Skin of body (tissue), 1 donor: ENCODE measurements at regions not wholly inside any gene's neighbourhood (a gene's known extent, or its start where the extent isn't known, plus 50 kb on each side); places are given as distances from the start of the nearest gene placed in this dataset.

ENCODE experiments used
- DNase-seq: peaks from one replicate; lab custom pipeline; 2025; lab: John Stamatoyannopoulos, UW

DNA sequence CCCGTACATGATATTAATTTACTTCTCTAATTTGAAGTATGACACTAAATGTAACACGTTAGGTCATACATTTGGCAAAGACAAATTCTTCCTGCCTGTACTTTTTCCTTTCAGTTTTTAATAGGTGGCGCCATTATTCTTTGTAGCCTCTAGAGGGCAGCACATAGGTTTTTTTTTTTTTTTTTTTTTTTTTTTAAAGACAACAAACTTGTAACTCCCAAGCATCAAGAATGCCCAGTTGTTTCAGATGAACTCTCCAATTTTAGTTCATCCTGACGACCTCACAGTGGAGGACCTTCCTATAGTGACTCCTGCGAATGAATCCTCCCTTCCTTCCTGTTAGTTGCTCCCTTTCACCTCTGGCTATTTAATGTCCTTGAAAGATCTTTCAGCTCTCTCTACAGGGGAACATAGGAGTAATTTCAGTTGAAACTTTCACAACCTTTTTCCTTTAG is 139.3 kb upstream of the HDAC9 start:
- peak; percentile 24 for DNase-seq

DNA sequence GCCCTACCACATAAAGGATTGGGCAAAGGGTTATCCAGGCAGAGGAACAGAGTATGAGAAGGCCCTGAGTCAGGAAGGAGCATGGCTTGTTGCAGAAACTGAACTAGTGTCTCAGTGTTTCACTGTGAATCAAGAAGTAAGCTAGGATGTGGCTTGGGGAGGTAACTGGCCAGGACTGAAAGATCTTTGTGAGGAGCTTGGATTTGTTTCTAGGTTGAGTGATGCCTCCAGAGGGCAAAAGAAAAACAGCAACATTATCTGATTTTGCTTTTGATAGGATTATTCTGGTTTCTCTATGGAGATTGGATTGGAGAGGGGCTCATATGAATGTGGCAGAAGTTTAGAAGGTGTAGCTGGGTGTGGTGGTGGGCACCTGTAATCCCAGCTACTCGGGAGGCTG is 137.9 kb upstream of the HDAC9 start:
- no peak for DNase-seq

DNA sequence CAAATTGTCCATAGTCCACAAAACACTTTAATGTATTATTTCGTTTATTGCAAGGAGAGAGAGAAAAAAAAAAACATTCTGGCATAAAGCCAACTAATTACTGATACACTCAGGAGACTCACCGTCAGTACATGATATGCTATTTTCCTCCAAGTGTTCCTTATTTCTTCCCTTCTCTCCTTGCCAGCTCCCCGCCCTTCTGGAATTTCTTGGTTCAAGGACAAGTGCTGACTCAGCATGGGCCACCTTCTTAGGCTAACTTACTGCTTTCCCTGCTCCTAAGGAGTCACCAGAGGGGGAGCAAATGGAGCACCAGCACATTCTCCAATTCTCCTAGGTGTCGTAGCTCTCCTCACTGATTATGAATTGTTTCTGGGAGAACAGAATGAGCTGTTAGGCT is 133.8 kb upstream of the HDAC9 start:
- DNase-seq, result peak; percentile 17

DNA sequence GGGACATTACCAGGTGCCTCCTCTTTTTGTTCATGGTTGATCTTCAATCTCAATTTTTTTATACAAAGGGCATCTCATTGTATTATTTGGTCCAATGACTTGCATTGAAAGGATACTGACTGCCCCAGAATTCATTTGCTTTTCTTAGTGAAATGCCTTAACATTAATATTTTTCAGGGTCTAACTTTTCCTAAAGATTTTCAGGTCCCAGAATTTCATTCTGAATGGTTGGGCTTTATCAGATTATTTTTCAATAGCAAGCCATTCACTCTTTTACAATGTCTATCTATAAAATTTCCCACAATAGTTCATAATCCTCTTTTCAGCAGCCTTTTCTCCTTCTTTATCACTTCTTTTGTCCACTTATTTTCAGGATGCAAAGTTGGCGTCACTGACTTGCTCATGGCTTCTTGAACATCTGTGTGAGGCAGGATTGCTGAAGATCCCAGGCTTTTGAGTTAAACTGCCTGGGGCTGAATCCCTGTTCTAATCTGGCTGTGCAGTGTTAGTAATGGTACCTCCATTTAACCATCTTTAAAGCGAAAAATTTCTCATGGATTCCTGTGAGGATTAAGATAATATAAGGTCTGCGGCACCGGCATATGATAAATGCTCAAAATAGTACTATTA is 131.7 kb upstream of the HDAC9 start:
- DNase-seq, result no peak

DNA sequence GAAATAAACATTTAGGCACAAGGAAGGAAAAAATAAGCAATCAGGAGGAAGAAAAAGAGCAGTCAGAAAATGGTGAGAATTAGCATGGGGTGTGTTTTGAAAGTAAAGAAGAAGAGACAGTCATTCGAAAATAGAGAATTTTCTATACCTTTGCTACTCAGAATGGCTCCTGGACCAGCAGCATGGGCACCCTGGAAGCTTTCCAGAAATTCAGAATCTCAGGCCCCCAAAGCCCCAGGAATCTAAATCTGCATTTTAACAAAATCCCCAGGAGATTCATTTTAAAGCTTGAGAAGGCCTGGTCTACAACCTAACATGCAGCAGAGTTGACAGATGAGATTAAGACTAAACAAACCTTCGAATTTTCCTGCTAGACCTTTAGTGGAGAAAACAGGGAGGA is 131.2 kb upstream of the HDAC9 start:
- DNase-seq, result no peak

DNA sequence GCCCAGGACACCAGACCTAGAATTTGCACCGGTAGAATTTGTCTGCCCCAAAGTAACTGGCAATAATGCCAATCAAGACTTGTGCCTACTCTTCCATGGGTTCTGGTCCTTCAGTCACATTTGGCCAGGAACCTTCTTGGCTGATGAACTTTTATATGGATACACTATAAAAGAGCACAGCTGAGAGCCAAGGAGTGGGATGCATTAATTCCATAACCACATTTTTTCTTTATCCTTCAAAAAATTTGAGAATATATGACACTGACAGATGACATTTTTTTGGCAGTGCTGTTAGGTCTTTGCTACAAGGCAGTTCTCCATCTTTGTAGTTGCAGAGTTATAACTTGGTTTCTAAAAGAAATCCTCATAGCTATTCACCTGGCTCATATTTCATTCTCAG is 129.2 kb upstream of the HDAC9 start:
- DNase-seq, result no peak

DNA sequence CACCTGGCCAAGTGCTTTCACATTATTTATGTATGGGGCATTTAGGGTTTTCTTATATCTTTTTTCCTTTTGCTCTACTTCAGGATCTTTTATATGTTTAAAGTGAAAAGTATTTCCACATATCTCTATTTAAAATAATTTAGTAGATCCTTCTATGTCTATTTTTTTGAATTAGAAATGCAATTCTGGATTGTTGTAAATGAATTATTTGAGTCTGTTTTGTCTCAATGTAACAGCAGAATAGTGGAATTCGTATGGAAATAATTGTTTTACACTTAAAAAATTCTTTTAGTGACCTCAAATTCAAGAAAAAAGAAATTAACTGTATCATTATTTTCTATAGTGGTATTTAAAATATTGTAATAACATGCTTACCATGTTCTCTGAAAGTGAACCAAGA is 126.5 kb upstream of the HDAC9 start:
- DNase-seq, result no peak

DNA sequence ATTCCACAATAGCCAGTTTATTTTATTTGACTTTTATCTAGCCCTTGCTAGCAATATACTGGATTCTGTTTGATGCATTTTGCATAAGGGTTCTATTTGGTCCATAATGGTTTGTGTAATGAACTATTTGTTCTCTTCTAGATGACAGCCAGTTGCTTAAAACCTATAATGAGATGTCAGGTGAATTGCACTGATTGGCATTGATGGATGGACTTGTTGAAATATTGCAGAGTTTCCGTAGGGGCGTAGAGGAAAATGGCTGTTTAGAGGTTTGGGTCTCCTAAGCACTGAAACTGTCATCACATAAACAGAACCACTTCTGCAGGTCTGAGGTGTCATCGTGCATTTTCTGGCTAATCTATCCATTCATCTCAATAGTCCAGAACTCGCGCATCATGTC is 124.9 kb upstream of the HDAC9 start:
- DNase-seq, result no peak

DNA sequence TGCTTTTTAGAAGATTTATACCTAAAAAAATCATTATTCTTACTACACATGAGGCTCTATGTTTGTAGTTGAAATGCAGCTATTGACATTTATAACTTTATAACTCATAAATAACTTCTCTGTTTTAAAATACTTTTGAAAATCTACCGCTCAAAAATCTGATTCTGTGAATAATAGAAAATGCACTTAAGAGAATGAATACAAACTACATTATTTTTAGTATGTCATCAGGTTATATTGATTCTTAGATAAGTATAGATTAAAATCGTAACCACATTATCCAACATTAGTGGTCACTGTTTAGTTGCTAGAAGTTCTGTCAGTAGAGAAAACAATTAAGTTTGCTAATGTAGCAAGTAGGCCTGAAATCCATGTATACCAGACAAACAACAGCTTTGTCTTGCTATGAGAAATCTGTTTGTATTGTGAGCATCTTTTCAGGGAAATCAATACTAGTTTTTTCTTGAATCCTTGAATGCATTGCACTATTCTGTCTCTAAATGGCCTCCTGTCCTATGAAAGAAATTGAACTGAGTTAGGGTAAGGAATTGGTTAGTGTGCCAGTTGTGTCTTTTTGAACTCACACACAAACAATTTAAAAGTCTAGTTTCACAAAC is 116.5 kb upstream of the HDAC9 start:
- DNase-seq, result no peak

DNA sequence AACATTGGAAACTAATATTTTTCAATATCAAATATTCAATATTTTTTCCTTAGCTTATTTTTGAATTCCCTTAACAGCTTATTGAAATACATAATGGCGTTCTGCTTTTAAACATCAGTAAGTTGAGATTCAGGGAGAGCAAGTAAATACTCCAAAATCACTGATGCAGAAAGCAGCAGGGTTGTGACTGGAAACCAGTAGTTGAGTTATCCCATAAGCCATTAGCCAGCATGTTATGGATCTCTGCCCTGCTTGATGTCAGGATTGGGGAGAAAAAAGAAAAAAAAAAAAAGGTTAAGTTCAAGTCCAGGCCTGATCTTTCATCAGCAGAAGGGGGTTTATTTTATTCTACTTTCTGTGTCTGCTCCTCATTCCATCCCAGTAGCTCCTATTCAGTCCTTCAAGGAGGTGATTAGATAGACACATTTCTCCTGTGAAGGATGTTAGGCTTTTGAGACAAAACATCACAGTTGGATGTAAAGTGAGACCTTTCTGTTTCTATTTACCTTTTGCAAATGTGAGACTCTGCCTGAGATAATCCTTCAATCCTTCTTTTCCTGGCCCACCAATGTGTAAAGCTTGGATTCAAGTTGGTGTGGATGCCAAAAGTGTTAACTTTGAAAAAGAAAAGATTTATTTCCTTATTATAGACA is 110.9 kb upstream of the HDAC9 start:
- DNase-seq, result no peak

DNA sequence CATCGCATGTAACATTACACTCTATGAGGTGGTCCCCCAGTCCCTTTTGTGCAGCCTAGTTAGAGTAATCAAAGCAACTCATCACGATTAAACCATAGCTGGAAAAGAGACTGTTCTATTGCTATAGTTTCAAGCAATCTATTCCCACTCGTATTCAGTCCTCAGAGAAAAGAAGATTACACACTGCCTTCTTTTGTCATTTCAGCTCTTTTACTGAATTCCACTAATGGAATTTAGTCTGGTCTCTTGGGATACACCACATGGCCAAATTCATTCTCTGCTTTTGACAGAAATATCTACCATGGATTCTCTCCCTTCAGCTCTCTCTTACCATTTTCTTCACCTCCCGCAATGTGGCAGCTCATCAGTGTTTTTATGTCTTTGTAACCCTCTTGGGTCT is 108.9 kb upstream of the HDAC9 start:
- no peak for DNase-seq

DNA sequence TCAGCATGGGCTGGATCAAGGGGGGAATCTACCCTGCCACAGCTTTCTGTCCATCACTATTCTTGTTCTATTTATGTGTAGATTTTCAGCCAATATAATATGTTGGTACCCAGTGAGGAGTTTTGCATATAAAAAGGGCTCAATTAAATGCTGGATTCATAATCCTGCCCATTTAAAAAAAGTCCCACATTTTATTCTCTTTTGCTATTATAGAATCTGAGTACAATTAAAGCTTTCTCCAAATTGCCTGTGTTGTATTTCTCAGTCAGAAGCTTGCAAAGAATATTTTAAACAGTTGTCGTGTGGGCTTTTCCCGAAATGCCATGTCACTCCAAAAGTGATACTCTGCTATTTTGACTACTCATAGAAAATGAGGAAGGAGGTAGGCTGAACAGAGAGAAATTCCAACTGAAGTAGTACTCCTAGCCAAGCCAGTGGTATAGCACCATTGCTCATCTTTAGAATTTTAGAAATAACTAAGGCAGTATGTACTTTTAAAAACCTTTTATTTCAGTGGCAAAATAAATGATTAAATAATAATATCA is 108.3 kb upstream of the HDAC9 start:
- no peak for DNase-seq

DNA sequence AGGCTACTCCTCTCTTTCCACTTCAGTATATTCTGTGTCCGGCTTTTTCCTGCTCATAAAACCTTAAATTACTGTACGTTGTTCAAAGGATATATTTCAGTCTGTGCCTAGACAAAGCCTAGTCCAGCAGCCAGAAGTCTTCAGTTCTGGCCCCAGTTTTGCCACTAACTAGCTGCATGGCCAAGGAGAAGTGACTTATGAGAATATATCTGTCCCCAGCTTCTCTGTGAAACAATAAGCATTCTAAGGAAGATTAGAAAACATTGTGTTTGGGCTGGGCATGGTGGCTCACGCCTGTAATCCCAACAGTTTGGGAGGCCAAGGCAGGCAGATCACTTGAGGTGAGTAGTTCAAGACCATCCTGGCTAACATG is 105.0 kb upstream of the HDAC9 start:
- DNase-seq, result no peak

DNA sequence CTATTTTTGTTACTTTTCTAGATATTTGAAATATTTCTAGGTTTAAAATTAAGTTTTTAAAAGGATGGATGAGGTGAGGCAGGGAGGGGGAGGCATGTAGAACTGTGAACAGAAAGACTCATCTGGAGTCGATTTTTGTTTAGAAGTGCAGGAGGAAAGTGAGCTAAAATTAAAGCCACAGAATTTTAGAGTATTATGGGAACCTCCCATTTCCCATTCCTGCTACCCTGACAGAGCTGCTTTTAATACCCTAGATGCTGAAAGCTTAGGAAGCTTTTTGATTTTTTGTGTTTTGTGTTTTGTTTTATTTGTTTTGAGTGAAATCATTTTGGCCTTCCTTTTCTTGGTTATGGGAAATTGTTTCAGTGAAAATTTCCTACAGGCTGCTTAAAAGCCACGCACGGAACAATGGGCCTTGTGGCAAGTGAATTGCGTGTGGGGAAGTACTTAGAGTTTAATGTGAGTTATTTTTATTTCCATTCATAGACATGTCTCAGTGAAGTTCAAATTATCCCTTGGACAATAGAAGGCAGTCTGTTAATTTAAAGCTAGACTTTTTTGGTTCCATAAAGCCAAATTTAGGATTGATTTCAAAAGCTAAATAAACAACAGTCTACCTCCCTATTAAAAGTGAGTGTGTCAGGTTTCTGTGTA is 102.0 kb upstream of the HDAC9 start:
- peak; percentile 13 for DNase-seq

DNA sequence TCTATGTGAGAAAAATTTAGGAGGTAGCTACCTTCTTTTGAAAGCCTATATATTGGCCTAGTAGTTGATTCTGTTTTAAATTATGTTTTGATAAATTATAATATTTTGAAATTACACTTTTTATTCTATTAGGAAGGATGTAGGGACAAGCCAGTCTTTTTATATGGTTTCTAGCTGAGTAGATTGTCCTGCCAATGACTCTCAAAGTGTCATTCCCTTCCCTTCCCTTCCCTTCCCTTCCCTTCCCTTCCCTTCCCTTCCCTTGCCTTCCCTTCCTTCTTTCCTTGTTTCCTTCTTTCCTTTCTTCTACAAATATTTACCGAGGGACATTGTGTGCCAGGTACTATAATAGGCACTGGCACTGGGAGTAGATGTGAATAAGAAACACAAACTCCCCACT is 99.7 kb upstream of the HDAC9 start:
- DNase-seq, result no peak

DNA sequence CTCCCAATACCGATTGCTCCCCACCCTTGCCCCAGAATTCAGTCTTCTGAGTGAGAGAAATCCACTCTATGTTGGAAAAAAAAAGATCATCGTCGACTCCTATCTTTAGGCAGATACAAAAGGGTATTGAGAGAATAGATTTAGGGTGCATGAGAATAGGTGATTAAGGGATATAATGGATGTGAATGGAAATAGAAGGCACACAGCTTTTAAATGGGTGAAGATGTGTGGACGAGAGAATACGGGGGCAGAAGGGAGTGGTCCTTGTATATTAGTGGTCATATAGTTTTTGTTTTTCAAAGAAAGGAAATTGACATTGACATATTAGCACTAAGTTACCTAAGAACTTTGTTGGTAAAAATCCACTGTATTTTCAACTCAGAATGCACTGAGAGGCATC is 98.6 kb upstream of the HDAC9 start:
- DNase-seq, result no peak

DNA sequence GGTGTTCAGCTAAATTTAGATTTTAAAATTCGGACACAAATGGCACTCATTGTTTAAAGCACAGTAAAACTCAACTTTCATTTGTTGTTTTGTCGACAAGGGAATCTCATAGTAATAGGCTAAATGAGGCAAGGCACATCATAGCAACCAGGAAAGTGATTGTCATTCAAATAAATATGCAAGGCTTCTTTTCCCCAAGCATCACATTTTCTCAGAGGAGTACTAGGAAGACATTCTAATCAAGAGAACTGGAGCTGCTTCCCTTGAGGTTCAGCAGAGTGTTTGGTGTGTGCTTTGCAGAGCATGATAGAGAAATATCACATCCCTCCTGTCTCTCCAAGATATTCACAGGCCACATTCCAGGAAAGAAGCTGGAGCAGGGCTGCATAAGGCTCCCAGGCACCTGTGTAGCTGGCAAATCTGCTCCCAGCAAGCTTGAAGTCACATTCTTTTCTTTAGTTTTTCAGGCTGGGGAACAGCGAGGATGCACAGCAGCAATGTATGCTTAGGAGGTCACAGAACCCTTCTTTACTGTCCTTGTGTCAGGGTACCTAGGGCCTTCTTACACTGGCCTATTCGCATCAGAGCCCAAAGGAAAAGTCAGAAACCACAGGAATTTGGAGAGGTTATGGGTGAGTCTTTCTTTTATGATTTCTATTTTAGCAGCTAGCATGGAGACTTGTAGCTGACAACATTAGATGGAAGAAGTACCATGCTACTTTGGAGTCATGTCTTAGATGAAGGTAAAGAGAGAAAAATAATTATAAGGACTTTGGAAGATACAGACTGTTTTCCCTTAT is 95.9 kb upstream of the HDAC9 start:
- no peak for DNase-seq

DNA sequence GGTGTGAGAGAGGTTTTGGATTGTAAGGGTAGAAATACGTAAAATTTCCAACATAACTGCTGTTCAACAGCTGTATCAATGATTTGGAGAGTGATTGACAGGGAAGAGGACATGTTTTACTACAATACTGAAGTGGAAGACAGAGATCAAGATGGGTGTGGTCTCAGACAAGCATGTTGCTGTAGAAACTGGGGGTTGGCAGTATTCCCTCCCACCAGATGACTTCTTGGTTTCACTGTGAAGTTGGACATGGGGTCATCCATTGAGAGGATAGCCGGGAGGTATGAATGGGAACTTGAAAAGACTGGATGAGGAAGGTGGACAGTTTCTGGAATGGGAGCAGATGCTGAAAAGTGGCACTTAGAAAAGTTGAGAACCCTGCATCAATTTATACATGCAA is 95.3 kb upstream of the HDAC9 start:
- DNase-seq, result no peak

DNA sequence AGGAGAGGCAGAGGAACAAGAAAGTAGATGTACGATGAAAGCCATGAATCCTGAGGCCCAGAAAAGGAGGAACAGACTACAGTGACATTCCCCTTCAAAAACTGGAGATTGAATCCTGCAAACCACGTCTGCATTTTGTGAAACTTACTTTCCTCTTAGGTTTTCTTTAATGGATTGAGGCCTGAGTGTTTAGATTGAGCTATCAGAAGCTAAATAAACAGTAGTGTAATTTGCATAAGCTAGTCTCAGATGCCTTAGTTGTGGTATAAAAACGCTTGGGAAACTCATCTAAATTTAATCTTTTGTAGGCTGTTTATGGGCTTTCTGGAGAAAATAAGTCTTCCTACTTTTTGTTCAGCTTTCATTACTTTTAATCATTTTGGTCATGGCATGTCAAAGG is 94.8 kb upstream of the HDAC9 start:
- no peak for DNase-seq

DNA sequence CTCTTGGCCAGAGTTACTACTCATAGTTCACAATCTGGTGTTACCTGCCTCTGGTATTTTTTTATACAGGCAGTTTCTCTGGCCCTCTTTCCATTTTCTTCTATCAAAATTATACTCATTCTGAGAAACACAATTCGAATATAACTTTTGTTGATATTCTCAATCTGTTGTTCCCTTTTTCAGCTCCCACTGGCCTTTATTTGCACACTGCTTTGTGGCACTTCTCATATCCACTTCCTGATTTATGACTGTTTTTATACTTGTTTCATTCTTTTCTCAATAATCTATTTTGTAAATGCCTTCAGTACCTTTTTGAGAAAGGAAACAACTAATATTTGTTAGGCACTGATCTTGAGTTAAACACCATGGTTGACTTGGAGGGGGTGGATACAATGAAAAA is 93.8 kb upstream of the HDAC9 start:
- no peak for DNase-seq

DNA sequence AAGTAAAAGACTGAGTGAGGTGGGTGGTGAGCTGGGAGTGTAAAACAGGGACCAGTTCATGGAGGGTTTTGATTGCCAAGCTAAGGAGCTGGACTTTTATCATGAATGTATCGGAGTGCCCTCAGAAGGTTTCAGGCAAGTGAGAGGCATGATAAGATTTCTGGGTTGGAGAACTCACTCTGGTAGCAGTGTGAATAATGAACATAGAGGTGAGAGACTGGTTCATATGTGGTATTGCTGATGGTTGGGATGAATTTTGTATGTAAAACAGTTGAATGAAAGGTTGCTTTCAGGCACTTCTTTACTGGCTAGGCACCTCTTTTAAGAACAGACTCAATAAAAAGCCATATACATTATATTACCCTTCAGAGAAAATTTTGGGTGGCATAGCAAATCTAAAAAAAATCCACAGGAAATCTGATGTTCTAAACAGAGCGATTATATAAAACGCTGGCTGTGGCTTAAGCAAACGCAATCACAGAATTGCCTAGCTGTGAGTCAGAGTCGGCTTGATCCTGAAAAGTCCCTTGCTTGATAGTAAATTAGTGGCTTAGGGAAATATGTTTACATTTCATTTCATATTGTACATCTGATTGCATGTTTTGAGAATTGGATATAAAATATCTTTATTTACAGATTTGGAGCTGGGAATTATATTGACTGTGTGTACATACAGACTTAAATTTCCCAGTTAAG is 92.9 kb upstream of the HDAC9 start:
- no peak for DNase-seq
